ENCODE measurements at regions not wholly inside any gene's neighbourhood (a gene's known extent, or its start where the extent isn't known, plus 50 kb on each side); places are given as distances from the start of the nearest gene placed in this dataset.

GRCh38 chr3:117141812-117142211 is 432.2 kb downstream of the TUSC7 start:
- H3K27me3 ChIP-seq = no peaks in the 10 kb centered on the region
- no peak for DNase-seq
- no peaks in the 10 kb centered on the region for H3K9me3 ChIP-seq
- no peak overlapping the region for H3K27ac ChIP-seq
- no peak for TF ChIP-seq CTCF (IDR thresholded peaks at IDR 0.05)
- TF ChIP-seq POLR2A (IDR thresholded peaks at IDR 0.05) = no peak
- H3K4me3 ChIP-seq = no peak overlapping the region
- no peaks in the 10 kb centered on the region for H3K4me1 ChIP-seq
- H3K36me3 ChIP-seq = no peaks in the 10 kb centered on the region

- no peak overlapping the region for H3K4me3 ChIP-seq
- no peaks in the 10 kb centered on the region for H3K27me3 ChIP-seq
- no peak for TF ChIP-seq CTCF (IDR thresholded peaks at IDR 0.05)
- no peak for TF ChIP-seq POLR2A (IDR thresholded peaks at IDR 0.05)
- no peak for DNase-seq
- H3K36me3 ChIP-seq = no peaks in the 10 kb centered on the region
- H3K27ac ChIP-seq = no peak overlapping the region
- no peaks in the 10 kb centered on the region for H3K9me3 ChIP-seq
- no peaks in the 10 kb centered on the region for H3K4me1 ChIP-seq
These were observed 435.3 kb downstream of the TUSC7 start for GRCh38 chr3:117144853-117145252.

- Histone ChIP-seq H3K27ac (no peak overlapping the region), H3K36me3 (no peaks in the 10 kb centered on the region), H3K4me1 (no peaks in the 10 kb centered on the region), H3K4me3 (no peak overlapping the region), H3K27me3 (no peaks in the 10 kb centered on the region), H3K9me3 (no peaks in the 10 kb centered on the region)
- DNase-seq = no peak
- TF ChIP-seq POLR2A (IDR thresholded peaks at IDR 0.05) = no peak
- no peak for TF ChIP-seq CTCF (IDR thresholded peaks at IDR 0.05)
These were observed 436.1 kb downstream of the TUSC7 start for GRCh38 chr3:117145677-117146076.

- Histone ChIP-seq H3K9me3 (no peaks in the 10 kb centered on the region), H3K4me3 (no peak overlapping the region), H3K27ac (no peak overlapping the region), H3K4me1 (no peaks in the 10 kb centered on the region), H3K36me3 (no peaks in the 10 kb centered on the region), H3K27me3 (no peaks in the 10 kb centered on the region)
- no peak for DNase-seq
- no peak for TF ChIP-seq POLR2A (IDR thresholded peaks at IDR 0.05)
- no peak for TF ChIP-seq CTCF (IDR thresholded peaks at IDR 0.05)
These were observed 437.0 kb downstream of the TUSC7 start for GRCh38 chr3:117146571-117146970.

GRCh38 chr3:117149584-117149983 is 440.0 kb downstream of the TUSC7 start:
- H3K9me3 ChIP-seq = no peaks in the 10 kb centered on the region
- H3K27ac ChIP-seq = no peak overlapping the region
- no peak overlapping the region for H3K4me3 ChIP-seq
- TF ChIP-seq POLR2A (IDR thresholded peaks at IDR 0.05) (no peak), CTCF (IDR thresholded peaks at IDR 0.05) (no peak)
- no peak for DNase-seq
- no peaks in the 10 kb centered on the region for H3K4me1 ChIP-seq
- H3K27me3 ChIP-seq = no peaks in the 10 kb centered on the region
- H3K36me3 ChIP-seq = no peaks in the 10 kb centered on the region

GRCh38 chr3:117150628-117151027 is 441.0 kb downstream of the TUSC7 start:
- no peak for DNase-seq
- no peaks in the 10 kb centered on the region for H3K4me1 ChIP-seq
- H3K36me3 ChIP-seq = no peaks in the 10 kb centered on the region
- no peak for TF ChIP-seq CTCF (IDR thresholded peaks at IDR 0.05)
- TF ChIP-seq POLR2A (IDR thresholded peaks at IDR 0.05) = no peak
- H3K27me3 ChIP-seq = no peaks in the 10 kb centered on the region
- no peak overlapping the region for H3K27ac ChIP-seq
- no peaks in the 10 kb centered on the region for H3K9me3 ChIP-seq
- H3K4me3 ChIP-seq = no peak overlapping the region

Measured in Peyer's patch (tissue), 4 donors.